Stimulated activated effector memory CD8-positive, alpha-beta T cell treated with anti-CD3 and anti-CD28 coated beads, Interleukin-12 subunit alpha, Interleukin-12 subunit beta, amount 100 ng/mL, for 72 hours (primary cell): ENCODE measurements at regions not wholly inside any gene's neighbourhood (a gene's known extent, or its start where the extent isn't known, plus 50 kb on each side); places are given as distances from the start of the nearest gene placed in this dataset.

Source experiments
- ATAC-seq: fragments of 150-1000 bp; cut with Tn5 transposase; 2 replicates; pipeline ENCODE4 v1.10.0; 2021
- DNase-seq, 2 donors: peaks; one replicate each; pipeline ENCODE4 v3.0.0; 2021 to 2022; ENCODE audit warnings: low spot score in 2 of 2
- H3K27ac Mint-ChIP-seq: one replicate; pipeline ENCODE4 v1.8.0; 2022; ENCODE audit warnings: mild to moderate bottlenecking, mixed read lengths
- H3K36me3 Mint-ChIP-seq: one replicate; pipeline ENCODE4 v1.8.0; 2022; ENCODE audit warnings: mild to moderate bottlenecking, mixed read lengths
- H3K4me1 Mint-ChIP-seq: one replicate; pipeline ENCODE4 v1.8.0; 2022; ENCODE audit warnings: mixed read lengths
- H3K4me3 Mint-ChIP-seq: one replicate; pipeline ENCODE4 v1.8.0; 2022; ENCODE audit warnings: mild to moderate bottlenecking, mixed read lengths
- H3K9me3 Mint-ChIP-seq: one replicate; pipeline ENCODE4 v1.8.0; 2022; ENCODE audit warnings: mixed read lengths

- Mint-ChIP-seq H3K9me3 (no peaks in the 10 kb centered on the region), H3K4me3 (no peak overlapping the region), H3K36me3 (no peaks in the 10 kb centered on the region), H3K27ac (no peak overlapping the region), H3K4me1 (no peaks in the 10 kb centered on the region)
- DNase-seq (no peak), ATAC-seq (no peak)
These were observed 63.3 kb upstream of the SLC30A5 start for GRCh38 chr5:69030358-69031062.

GRCh38 chr5:69032009-69032408 lies 61.8 kb upstream of the SLC30A5 start:
- no peaks in the 10 kb centered on the region for H3K4me1 Mint-ChIP-seq
- ATAC-seq: no peak
- no peak overlapping the region for H3K4me3 Mint-ChIP-seq
- H3K9me3 Mint-ChIP-seq: no peaks in the 10 kb centered on the region
- H3K36me3 Mint-ChIP-seq: no peaks in the 10 kb centered on the region
- H3K27ac Mint-ChIP-seq: no peak overlapping the region
- no peak for DNase-seq

- no peak overlapping the region for H3K27ac Mint-ChIP-seq
- no peaks in the 10 kb centered on the region for H3K9me3 Mint-ChIP-seq
- H3K4me1 Mint-ChIP-seq: no peaks in the 10 kb centered on the region
- H3K36me3 Mint-ChIP-seq: no peaks in the 10 kb centered on the region
- H3K4me3 Mint-ChIP-seq: no peak overlapping the region
- no peak for DNase-seq
- no peak for ATAC-seq
These were observed 60.1 kb upstream of the SLC30A5 start for GRCh38 chr5:69033690-69034089.

GRCh38 chr5:69034898-69035297 lies 58.9 kb upstream of the SLC30A5 start:
- no peak for DNase-seq
- no peak for ATAC-seq
- Mint-ChIP-seq H3K36me3 (no peaks in the 10 kb centered on the region), H3K4me1 (no peaks in the 10 kb centered on the region), H3K27ac (no peak overlapping the region), H3K9me3 (no peaks in the 10 kb centered on the region), H3K4me3 (no peak overlapping the region)

GRCh38 chr5:69035665-69036064 lies 58.1 kb upstream of the SLC30A5 start:
- DNase-seq: no peak
- H3K36me3 Mint-ChIP-seq: no peaks in the 10 kb centered on the region
- H3K9me3 Mint-ChIP-seq: no peaks in the 10 kb centered on the region
- H3K4me1 Mint-ChIP-seq: no peaks in the 10 kb centered on the region
- ATAC-seq: no peak
- H3K4me3 Mint-ChIP-seq: no peak overlapping the region
- no peak overlapping the region for H3K27ac Mint-ChIP-seq

- no peaks in the 10 kb centered on the region for H3K36me3 Mint-ChIP-seq
- H3K9me3 Mint-ChIP-seq: no peaks in the 10 kb centered on the region
- no peak overlapping the region for H3K4me3 Mint-ChIP-seq
- H3K4me1 Mint-ChIP-seq: no peaks in the 10 kb centered on the region
- DNase-seq: peak in 1 of 2 donors; percentile 8
- no peak overlapping the region for H3K27ac Mint-ChIP-seq
- ATAC-seq: no peak
These were observed 55.3 kb upstream of the SLC30A5 start for GRCh38 chr5:69038539-69038938.

GRCh38 chr5:69039829-69040228 lies 54.0 kb upstream of the SLC30A5 start:
- H3K9me3 Mint-ChIP-seq: no peaks in the 10 kb centered on the region
- H3K27ac Mint-ChIP-seq: no peak overlapping the region
- H3K4me3 Mint-ChIP-seq: no peak overlapping the region
- H3K4me1 Mint-ChIP-seq: no peaks in the 10 kb centered on the region
- ATAC-seq: no peak
- H3K36me3 Mint-ChIP-seq: no peaks in the 10 kb centered on the region
- no peak for DNase-seq

- Mint-ChIP-seq H3K9me3 (no peaks in the 10 kb centered on the region), H3K27ac (peak overlapping the region; percentile 64), H3K36me3 (no peaks in the 10 kb centered on the region), H3K4me1 (no peaks in the 10 kb centered on the region), H3K4me3 (peak overlapping the region; percentile 63)
- ATAC-seq (peak; percentile 43), DNase-seq (no peak)
These were observed 51.3 kb upstream of the SLC30A5 start for GRCh38 chr5:69042500-69042899.

- Mint-ChIP-seq H3K4me3 (peak overlapping the region; percentile 63), H3K36me3 (no peaks in the 10 kb centered on the region), H3K4me1 (no peaks in the 10 kb centered on the region), H3K9me3 (no peaks in the 10 kb centered on the region), H3K27ac (peak overlapping the region; percentile 64)
- DNase-seq (peak; percentile 72 to 84), ATAC-seq (peak; percentile 94)
These were observed 50.7 kb upstream of the SLC30A5 start for GRCh38 chr5:69042915-69043654.

GRCh38 chr5:69043655-69043996 lies 50.2 kb upstream of the SLC30A5 start:
- Mint-ChIP-seq H3K4me3 (peak overlapping the region; percentile 63), H3K4me1 (no peaks in the 10 kb centered on the region), H3K27ac (peak overlapping the region; percentile 64), H3K36me3 (no peaks in the 10 kb centered on the region), H3K9me3 (no peaks in the 10 kb centered on the region)
- no peak for ATAC-seq
- no peak for DNase-seq
